ENCODE measurements at regions not wholly inside any gene's neighbourhood (a gene's known extent, or its start where the extent isn't known, plus 50 kb on each side); places are given as distances from the start of the nearest gene placed in this dataset.
"Not testable (repeated sequence)": the region's sequence is repeated elsewhere in the genome, so short reads cannot be mapped to it uniquely, and the experiment has no call there.

DNA sequence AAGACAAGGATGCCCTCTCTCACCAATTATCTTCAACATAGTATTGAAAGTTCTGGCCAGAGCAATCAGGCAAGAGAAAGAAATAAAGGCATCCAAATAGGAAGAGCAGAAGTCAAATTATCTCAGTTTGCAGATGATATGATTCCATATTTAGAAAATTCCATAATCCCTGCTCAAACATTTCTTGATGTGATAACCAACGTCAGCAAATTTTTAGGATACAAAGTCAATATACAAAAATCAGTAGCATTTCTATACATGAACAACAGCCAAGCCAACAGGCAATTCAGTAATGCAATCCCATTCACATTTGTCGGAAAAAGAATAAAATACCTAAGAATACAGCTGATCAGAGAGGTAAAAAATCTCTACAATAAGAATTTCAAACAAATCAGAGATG, 969.7 kb upstream of the USP15 start:
- no peak for DNase-seq (ENCODE audit: low spot score)

DNA sequence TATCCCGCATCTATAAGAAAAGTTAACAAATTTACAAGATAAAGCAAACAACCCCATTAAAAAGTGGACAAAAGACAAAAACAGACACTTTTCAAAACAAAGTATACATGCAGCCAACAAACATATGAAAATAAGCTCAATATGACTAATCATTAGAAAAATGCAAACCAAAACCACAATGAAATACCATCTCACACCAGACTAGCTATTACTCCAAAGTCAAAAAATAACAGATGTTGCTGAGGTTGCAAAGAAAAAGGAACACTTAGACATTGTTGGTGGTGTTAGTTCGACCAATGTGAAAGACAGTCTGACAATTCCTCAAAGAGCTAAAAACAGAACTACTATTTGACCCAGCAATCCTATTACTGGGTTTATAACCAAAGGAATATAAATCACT, 968.6 kb upstream of the USP15 start:
- no peak for DNase-seq (ENCODE audit: low spot score)

DNA sequence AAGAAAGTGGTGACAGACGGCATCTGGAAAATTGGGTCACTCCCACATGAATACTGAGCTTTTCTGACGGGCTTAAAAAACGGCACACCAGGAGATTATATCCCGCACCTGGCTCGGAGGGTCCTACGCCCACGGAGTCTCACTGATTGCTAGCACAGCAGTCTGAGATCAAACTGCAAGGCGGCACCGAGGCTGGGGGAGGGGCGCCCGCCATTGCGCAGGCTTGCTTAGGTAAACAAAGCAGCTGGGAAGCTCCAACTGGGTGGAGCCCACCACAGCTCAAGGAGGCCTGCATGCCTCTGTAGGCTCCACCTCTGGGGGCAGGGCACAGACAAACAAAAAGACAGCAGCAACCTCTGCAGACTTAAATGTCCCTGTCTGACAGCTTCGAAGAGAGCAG, 966.2 kb upstream of the USP15 start:
- not testable (repeated sequence) for DNase-seq (ENCODE audit: low spot score)

DNA sequence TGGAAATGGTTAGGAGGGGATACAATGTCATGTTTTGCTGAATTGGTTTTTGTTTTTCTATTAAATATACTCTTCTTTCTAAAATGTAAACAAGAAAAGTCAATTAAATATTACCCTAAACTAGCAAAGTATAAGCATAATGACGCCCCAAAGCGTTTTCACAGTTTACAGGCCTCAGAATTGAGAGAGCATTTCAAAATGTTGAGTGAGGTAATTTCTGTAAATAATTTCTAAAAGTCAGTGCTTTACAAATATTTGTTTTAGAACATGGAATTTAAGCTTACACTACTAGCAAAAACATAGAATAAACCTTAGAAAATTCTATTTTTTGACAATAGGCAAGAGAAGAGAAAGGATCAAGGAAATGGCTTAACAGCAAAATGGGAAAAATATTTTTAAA, 958.4 kb upstream of the USP15 start:
- DNase-seq (ENCODE audit: low spot score), result no peak

DNA sequence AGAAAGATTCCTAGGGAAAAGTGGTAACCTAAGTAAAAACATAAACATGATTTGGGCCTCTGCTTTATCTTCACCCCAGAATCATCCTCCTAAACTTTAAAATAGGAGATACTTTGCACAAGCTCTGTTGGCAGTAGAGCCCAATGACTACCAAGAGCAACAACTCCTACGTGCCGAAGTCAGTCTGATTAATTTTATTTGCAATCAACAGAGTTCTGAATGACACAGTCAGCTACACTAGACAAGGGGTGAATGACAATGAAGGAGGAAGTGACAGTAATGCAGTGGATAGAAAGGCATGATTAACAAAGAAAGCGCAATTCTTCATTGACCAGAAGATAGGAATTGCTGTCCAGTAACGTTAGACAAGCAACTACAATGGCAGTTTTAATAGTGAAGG, 957.9 kb upstream of the USP15 start:
- no peak for DNase-seq (ENCODE audit: low spot score)

DNA sequence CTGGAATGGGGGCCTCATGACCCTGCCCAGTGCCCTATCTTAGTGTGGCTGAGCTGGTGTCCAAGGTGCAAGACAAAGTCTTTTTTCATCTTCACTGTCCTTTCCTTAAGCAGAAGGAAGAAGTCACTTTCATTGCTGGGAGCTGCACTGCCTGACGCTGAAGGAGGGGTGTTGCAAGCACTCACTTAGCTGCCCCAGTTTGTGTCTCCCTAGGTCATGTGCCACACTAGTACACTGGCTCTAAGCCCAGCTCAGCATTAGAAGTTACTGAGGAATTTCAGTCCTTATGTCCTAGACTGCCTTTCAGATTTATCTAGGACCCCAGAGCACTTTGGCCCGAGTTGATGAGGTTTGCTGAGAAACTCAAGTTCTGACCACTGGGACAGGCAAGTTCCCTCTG, 952.0 kb upstream of the USP15 start:
- no peak for DNase-seq (ENCODE audit: low spot score)

DNA sequence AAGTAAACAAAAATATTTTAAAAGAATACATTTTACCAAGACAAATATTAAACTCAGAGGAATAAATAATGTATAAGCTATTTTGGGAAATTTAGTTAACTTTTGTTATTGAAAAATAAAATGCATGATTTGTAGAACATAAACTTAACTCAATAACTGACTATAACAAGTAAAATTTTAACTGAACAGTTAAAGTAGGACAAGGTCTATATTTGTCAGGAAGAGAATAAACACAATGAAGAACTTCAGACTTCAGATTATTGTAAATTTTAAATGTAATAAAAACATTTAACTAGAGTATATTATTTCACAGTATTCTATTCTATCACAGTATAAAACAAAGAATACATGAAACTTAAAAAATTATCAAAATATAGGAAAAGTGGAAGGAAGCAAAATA, 948.8 kb upstream of the USP15 start:
- DNase-seq (ENCODE audit: low spot score), result no peak

DNA sequence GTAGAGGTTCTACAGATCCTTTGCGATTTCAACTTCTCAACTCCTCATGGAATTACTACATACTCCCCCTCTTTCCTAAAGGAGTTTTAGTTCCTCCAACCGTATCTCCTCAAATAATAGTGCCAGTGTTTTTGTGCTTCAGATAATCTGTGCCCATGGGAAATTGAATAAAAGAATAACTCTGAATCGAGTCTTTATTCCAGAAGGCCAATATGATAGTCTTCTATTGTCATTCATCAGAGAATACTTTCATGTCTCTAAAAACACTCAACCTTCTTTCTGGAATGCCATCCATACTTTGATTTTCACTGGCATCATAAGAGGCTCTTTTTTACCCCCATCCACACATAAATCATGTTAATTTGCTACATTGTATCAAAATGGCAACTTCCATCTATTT, 911.3 kb upstream of the USP15 start:
- no peak for DNase-seq (ENCODE audit: low spot score)

DNA sequence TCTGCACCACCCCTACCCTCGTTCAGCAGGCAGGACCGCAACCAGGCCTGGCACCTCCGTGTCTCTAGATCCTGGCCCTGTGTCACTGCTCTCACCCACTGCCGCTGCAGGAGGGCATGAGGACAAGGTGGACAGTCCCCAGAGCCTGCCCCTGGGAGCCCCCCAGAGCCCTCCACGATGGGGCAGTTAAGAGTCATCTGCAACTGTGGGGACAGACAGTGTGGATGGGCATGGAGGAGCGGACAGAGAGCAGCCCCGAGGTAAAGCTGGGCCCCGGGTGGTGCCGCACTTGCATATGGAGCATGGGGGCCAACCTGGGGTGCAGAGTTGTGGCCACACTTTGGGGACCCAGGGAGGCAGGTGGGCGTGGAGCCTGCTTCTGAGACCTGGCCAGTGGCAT, 905.1 kb upstream of the USP15 start:
- DNase-seq (ENCODE audit: low spot score), result no peak

DNA sequence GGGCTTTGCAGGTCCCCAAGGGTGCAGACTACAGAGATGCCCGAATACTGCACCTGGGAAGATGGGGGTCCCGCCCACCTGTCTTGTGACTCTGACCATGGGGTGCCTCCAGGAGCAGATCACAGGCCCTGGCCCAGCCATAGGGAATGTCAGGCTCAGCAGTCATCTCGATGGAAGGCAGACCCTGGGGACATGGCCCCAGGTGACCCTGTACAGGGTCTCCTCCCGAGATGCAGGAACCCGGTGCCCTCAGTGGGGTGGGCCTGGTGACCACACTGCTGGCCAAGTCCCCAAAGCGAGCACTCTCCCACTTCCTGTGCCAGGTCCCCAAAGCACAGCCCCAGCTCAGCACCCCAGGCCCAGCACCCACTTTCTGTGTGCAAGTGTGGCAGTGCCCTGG, 903.7 kb upstream of the USP15 start:
- no peak for DNase-seq (ENCODE audit: low spot score)

DNA sequence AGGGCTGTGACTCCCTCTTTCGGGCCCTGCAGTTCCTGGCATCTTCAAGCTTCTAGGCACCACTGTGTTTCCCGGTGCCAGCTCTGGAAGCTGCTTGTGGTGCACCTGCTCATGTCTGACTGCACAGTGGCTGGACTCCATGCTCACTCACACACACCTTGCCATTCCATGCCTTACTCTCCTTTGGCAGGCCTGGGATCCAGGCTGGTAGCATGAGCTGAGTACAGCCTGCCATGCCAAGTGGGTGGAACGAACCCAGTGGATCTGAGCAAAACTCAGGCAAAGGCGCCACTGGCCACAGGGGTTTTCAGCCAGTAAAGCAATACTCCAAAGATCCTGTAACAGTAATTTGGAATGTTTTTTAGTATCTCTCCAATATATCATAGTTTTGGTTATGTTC, 902.7 kb upstream of the USP15 start:
- no peak for DNase-seq (ENCODE audit: low spot score)

DNA sequence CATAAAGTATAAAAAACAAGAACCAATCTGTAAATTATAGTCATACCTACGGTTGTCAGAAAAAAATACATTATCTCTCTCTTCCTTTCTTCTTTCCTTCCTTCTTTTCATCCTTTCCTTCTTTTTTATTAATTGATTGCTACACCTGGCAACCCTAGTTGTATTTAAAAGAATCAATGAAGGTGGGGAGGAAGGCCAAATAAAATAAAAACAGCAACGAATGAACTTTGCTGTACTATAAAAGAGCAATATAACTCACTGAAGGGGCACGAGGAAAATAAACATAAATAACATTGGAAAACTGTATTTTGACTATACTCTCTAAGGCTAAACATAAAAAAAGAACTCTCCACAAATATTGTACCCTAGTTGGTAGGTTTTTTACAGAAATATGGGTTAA, 898.2 kb upstream of the USP15 start:
- DNase-seq (ENCODE audit: low spot score), result no peak

DNA sequence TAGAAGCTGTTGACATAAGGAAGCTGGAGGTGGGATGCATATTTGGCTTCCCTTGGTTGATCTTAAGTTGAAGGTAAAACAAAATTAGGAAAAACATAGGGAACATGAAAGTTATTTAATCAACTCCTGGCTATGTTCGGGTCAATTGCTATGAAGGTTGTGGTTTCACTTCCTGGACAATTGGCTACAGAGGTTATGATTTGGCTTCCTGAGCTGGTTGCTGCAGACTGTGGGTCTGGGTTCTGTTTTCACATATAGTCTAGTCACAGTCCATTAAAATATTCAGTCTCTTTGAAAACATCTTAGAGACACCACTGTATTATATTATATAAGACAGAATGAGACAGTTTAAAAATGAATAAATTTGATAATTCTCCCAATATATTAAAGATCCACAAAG, 895.2 kb upstream of the USP15 start:
- DNase-seq (ENCODE audit: low spot score), result no peak

DNA sequence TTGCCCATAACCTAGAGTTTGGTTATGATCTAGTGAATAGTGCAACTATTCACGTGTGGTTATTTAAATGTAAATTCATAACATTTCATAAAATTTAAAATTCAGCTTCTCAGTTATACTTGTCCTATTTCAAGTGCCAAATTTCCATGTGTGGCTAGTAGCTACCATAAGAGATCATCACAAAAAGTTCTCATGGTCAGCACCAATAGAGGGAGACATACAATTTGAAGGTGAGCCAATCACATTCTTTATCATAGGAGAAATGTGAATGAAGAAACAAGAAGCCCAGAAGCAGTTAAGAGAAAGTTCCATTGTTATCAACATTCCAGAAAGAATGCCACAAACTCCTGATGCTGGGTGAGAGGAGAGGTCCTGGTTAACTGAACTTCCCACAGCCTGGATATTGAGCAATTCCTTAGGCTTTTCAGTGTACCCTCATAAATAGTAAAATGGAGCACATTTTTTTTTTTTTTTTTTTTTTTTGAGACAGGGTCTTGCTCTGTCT, 892.9 kb upstream of the USP15 start:
- no peak for DNase-seq (ENCODE audit: low spot score)

DNA sequence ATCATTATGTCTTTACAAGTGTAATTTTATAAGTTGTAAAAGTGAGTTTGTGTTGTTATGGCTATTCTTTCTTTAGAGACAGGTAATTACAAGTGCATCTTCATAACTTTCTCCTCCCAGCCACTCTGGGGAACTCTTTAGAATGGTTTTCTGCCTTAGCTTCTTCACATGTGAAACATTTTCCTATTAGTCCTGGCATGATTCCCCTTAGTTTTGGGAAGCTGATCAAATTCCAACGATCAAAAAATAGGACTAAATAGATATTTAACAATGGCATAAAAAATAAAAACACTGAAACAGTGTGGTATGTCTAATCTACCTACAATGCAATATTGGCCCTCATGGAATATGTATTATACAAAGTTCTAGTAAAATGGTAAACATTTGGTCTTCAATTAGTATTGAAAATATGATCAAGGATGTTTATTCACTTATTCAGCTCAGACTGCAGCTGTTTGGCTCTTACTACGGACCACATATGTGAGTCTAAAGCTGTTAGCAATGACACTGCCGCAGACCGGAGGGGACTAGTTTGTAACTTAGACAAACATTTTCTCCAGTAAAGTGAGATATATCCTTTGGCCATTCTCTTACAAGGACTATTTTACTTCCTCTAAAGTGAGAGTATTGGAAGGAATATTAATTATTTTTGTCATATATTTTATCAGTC, 890.8 kb upstream of the USP15 start:
- DNase-seq (ENCODE audit: low spot score), result no peak

DNA sequence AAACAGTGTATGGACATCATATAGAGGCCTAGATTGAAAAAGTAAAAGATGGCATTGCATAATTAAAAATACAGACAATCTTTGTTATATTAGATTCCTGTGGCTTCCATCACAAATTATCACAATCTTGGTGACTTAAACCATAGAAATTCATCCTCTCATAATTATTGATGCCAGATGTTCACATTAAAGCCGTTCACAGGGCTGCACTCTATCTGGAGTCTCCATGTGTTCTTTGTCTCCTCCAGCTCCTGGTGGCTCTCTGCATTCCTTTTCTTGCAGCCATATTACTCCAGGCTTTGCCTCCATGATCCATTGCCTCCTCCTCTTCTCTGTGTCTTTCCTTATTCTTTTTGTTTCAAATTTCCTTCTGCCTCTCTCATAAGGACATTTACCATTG, 875.7 kb upstream of the USP15 start:
- DNase-seq (ENCODE audit: low spot score), result no peak

DNA sequence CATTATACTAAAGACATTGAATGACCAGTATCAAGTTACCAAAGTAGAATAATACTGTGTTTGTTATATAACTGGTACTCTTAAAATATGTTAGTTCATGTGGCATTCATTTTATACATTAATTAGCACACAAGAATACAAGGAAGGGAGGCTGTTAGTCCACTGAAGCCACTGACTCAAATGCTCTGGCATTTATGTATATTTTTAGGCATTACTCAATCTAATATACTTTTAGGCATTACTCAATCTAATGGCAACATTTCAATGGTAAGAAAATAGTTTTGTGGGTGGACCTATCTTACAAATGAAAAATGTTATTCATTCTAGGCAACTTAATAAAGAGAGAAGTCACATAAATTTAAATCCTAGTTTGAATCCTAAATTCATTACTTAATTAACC, 874.4 kb upstream of the USP15 start:
- DNase-seq (ENCODE audit: low spot score), result no peak

DNA sequence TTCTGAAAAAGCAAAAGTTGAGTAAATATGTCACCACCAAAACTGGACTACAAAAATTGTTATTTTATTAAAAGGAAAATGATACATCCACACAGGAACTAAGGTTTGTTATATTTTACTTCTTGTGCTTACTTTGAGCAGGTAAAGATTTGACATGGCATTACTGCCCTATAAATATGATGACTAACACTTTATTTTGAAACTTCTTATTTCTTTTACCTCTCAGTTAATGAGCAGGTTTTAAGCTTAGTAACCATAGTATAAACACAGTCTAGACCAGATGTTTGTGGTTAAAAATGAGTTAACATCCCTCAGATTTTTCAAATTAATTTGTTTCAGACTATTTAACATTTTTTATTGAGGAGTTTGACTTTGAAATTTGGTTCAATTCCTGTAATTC, 862.5 kb upstream of the USP15 start:
- no peak for DNase-seq (ENCODE audit: low spot score)

DNA sequence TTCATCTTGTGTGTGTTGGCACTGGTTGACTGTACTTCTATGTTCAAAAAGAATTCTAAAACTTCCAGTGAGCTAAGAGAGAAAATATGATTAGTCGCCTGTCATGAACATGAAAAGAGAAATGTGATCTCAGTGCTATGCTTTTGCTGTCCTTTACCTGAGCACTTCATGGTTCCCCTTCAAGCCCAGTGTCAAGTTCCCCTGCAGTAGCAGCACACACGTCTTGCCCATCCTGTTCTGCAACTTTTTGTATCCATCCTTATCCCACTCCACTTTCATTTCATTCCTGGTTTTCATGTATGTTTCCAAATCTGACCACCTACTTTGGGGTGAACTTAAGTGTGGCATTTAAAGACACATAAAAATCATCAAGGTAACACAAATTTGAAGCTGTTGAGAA, 848.0 kb upstream of the USP15 start:
- DNase-seq (ENCODE audit: low spot score), result no peak

DNA sequence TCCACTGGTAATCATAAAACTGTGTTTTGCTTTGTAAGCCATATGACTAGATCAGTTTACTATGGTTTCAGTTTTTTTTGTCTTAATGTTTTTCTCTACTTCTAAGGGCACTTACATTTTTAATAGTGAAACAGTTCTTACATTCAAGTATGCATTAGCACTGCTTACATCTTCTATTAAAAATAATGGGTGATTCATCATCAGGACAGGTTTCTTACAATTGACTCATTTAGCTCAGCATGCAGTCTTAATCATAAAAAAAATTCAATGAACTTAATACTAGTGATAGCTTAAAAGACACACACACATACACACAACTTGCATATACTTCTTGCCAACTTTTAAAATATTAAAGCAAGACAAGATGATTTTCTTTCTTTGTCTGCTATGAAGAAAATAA, 845.7 kb upstream of the USP15 start:
- DNase-seq (ENCODE audit: low spot score), result no peak

DNA sequence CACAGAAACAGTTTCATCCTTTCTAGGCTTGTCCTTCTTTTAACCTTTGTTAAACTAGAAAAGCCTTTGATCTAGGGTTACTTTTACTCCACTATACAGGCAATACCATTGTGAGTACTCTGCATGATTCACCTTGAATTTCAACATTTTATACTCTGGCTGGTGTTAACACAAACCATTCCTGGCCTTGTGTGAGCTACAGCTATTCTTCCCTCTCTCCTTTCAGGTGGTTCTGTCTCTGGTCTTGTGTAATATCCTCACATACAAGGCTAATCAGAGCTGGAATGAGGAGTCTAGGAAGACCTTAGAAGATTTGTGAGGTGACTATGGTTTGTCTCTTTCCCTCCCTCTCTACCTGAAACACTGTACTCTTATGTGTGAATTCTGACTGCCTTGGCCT, 837.4 kb upstream of the USP15 start:
- no peak for DNase-seq (ENCODE audit: low spot score)

DNA sequence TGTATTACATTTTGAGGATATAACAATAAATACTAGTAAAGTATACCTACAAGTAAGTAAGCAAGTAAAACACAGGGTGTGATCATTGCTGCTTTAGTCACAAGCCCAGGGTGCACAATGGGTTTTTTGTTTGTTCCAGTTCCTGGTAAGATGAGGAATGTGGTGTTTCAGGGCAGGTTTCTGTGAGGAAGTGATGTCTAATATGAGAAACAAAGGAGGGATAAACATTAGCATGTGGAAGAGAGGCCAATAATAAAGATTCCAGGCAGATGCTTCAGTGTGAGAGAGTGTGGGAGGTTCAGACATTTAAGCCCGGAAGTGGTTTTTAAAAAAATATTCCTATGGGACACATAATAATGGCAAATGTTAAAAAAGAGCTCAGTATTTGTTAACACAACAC, 808.1 kb upstream of the USP15 start:
- DNase-seq (ENCODE audit: low spot score), result peak; percentile 39

DNA sequence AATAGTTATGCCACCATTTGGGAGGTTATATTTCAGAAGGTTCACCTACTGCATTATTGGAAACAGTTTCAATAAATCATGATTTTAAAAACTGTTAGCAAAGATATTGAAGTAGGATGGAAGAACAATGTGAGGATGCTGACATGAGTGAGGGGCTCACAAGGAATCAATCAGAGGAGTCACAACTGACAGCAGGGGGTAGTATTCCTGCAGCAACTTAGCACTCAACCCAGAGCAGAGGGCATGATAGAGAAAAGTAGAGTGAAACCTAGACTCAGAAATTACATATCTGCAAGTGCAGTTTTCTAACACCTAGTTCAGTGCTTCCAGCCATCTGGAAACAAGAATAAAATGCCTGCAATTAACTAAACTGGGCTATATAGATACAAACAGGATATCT, 772.5 kb upstream of the USP15 start:
- no peak for DNase-seq (ENCODE audit: low spot score)

All from kidney tubule cell (primary cell).